ENCODE measurements at regions not wholly inside any gene's neighbourhood (a gene's known extent, or its start where the extent isn't known, plus 50 kb on each side); places are given as distances from the start of the nearest gene placed in this dataset.

- no peak for TF ChIP-seq CTCF (IDR thresholded peaks at IDR 0.05)
- TF ChIP-seq POLR2A (IDR thresholded peaks at IDR 0.05) = no peak
- no peak for TF ChIP-seq POLR2AphosphoS5 (IDR thresholded peaks at IDR 0.05; ENCODE audit: insufficient read depth in 1 of 2, low read depth in 1 of 2)
These were observed 311.3 kb downstream of the C11orf87 start for GRCh38 chr11:109733245-109733644.
